Ovary (tissue), 7 donors: ENCODE measurements at regions not wholly inside any gene's neighbourhood (a gene's known extent, or its start where the extent isn't known, plus 50 kb on each side); places are given as distances from the start of the nearest gene placed in this dataset.

ENCODE experiments used
- DNase-seq, 5 donors: peaks; one replicate each; pipeline ENCODE4 v3.0.0-alpha.2; 2019 to 2020
- H3K27ac ChIP-seq, 2 donors: fragments of 200-600 bp; one replicate each; pipeline versions ENCODE4 v1.5.1 to v1.8.0; 2019 to 2022
- H3K27me3 ChIP-seq: fragments of 200-600 bp; one replicate; pipeline ENCODE4 v1.8.0; 2022
- H3K36me3 ChIP-seq: fragments of 200-600 bp; sonication (generic); one replicate; pipeline ENCODE4 v1.5.1; 2019
- H3K4me1 ChIP-seq: one replicate; pipeline ENCODE4 v1.8.1; 2013; ENCODE audit warnings: mild to moderate bottlenecking, moderate library complexity; ENCODE audit not compliant: insufficient read depth
- H3K4me3 ChIP-seq: fragments of 200-600 bp; sonication (generic); one replicate; pipeline ENCODE4 v1.5.1; 2017
- H3K9me3 ChIP-seq, 2 donors: fragments of 200-600 bp in 1 of 2; sonication (generic) in 1 of 2; one replicate each; pipeline versions ENCODE4 v1.5.1 to v1.8.1; 2013 to 2019; ENCODE audit warnings: mild to moderate bottlenecking in 1 of 2, moderate library complexity in 1 of 2
- CTCF ChIP-seq, 3 donors: fragments of 450-650 bp in 2 of 3; fragments of 200-600 bp in 1 of 3; IDR thresholded peaks; one replicate each; pipeline versions ENCODE4 v1.5.1 to v1.8.0; 2016 to 2022; ENCODE audit warnings: antibody characterized with exemption in 3 of 3, mild to moderate bottlenecking in 1 of 3
- EP300 ChIP-seq: sonication (generic); formaldehyde crosslinking; IDR thresholded peaks from one replicate; pipeline ENCODE4 v1.6.1; 2017; ENCODE audit warnings: antibody characterized with exemption
- POLR2A ChIP-seq: fragments of 450-650 bp; IDR thresholded peaks from one replicate; pipeline ENCODE4 v1.6.1; 2017; ENCODE audit warnings: antibody characterized with exemption, mild to moderate bottlenecking, moderate library complexity
- WGBS, 3 donors: extraction: QIAGEN DNeasy Blood & Tissue Kit in 1 of 3; methylation state at CpG; one replicate each; pipeline versions ENCODE4 v1.1.5 to v1.1.7; 2013 to 2017; 5-methylcytosine and 5-hydroxymethylcytosine counted together
- intact Hi-C, 4 donors: fragments of 100-400 bp; cut with DNase I; formaldehyde crosslinking; loops; one replicate each; pipeline versions ENCODE4 v1.11.0 to v1.15.1; 2022 to 2023
- donor health status: DM: no; HTN: no; CAD: no; lungs with moderate emphysema.
- donor health status: DM: no; HTN: no; CAD: no.
- donor health status: Bipolar disorder and iron deficiency.
- donor health status: DM: no; HTN: no; CAD: no.
- donor health status: DM: yes; HTN: yes; CAD: no.

- H3K9me3 ChIP-seq, result no peaks in the 10 kb centered on the region
- no peak for TF ChIP-seq POLR2A
- no peak for TF ChIP-seq CTCF (IDR thresholded peaks at IDR 0.05)
- TF ChIP-seq EP300, result no peak
- DNase-seq, result peak in 3 of 5 donors; percentile 20 to 31 (median 21)
- H3K27ac ChIP-seq, result no peak overlapping the region
- no peak overlapping the region for H3K4me3 ChIP-seq
- WGBS, 3 donors, result 22 to 23% (median 23%) methylated on average over 8 of the region's 8 CpGs
- H3K36me3 ChIP-seq, result no peaks in the 10 kb centered on the region
- intact Hi-C loops, result loop anchor here in 2 of 4 donors (5.0 to 10.0 kb wide), 2 partner anchors 85 to 93 kb away; partner anchors contain the start of gene HAO2 (in 1 of the 2)
- H3K27me3 ChIP-seq, result no peaks in the 10 kb centered on the region
- H3K4me1 ChIP-seq, result peaks cover 4% of the 10 kb centered on the region
These were observed 88.9 kb upstream of the HAO2 start for GRCh38 chr1:119279456-119280381.

- H3K4me3 ChIP-seq, result no peak overlapping the region
- no peaks in the 10 kb centered on the region for H3K9me3 ChIP-seq
- WGBS, 3 donors, result 53 to 63% (median 60%) methylated on average over 2 of the region's 2 CpGs
- H3K4me1 ChIP-seq, result peaks cover 1% of the 10 kb centered on the region
- no peak overlapping the region for H3K27ac ChIP-seq
- TF ChIP-seq CTCF (IDR thresholded peaks at IDR 0.05), result no peak
- no peak for TF ChIP-seq POLR2A
- TF ChIP-seq EP300, result no peak
- H3K36me3 ChIP-seq, result no peaks in the 10 kb centered on the region
- intact Hi-C loops, result loop anchor here in 1 of 4 donors (5.0 kb wide), 1 partner anchor 82 kb away; the partner anchor contains the start of gene HAO2
- no peak for DNase-seq
- H3K27me3 ChIP-seq, result no peaks in the 10 kb centered on the region
These were observed 83.1 kb upstream of the HAO2 start for GRCh38 chr1:119285482-119285881.

DNA sequence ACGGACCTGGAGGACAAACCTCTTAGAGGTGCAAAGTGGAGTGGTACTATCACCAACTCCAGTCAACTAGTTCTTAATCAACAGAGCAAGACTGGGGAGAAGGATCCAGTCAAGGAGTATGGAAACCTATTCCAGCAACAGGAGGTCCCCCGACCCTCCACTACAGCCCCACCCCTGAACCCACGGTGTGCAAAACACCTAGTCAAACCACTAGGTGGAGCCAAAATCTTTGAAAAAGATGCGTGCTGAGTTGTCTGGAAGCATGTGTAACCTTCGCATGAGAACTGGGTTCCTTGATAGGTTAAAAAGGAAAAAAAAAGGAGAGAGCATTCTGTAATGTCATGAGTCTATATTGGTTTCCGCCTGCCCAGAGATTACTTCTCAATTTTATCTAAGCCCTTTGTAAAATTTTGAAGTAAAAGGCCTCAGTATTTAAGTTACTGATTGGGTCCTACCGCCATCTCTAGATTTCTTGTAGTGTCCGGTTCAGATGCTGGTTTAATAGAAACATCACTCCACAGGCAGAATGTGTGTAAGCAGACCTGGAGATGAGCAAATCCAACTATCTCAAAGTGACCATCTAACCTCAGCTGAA, 81.9 kb upstream of the HAO2 start:
- Histone ChIP-seq H3K27ac (no peak overlapping the region), H3K4me3 (no peak overlapping the region), H3K27me3 (no peaks in the 10 kb centered on the region), H3K9me3 (no peaks in the 10 kb centered on the region), H3K4me1 (no peaks in the 10 kb centered on the region), H3K36me3 (no peaks in the 10 kb centered on the region)
- DNase-seq, result no peak
- 44 to 48% (median 44%) methylated on average over 8 of the region's 8 CpGs for WGBS, 3 donors
- intact Hi-C loops, result loop anchor here in 1 of 4 donors (5.0 kb wide), 1 partner anchor 81 kb away; the partner anchor contains the start of gene HAO2
- no peak for TF ChIP-seq POLR2A
- no peak for TF ChIP-seq CTCF (IDR thresholded peaks at IDR 0.05)
- no peak for TF ChIP-seq EP300

DNA sequence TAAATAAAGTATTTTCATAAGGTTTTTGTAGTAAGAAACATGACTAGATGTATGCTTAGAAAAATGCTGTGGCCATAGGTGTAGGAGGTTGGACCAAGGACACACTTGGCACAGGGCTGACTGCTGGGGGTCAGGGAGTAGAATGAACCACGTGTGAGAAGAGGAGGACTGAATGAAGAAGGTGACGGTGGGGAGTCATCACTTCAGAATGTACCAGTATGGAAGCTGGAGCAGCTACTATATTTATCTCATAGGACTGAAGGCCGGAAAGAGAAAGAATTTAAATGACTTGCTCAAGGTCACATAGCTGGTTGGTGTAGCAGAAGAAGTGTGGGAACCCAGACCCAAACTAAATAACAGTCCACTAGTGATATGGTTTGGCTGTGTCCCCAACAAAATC, 79.8 kb upstream of the HAO2 start:
- 4 to 19% (median 9%) methylated on average over 3 of the region's 3 CpGs for WGBS, 3 donors

More for the DNA sequence above, 79.8 kb upstream of the HAO2 start:
- TF ChIP-seq POLR2A (no peak), CTCF (IDR thresholded peaks at IDR 0.05) (no peak), EP300 (no peak)
- no peak overlapping the region for H3K4me3 ChIP-seq
- DNase-seq, result no peak
- H3K27ac ChIP-seq, result no peak overlapping the region
- no peaks in the 10 kb centered on the region for H3K36me3 ChIP-seq
- H3K4me1 ChIP-seq, result no peaks in the 10 kb centered on the region
- H3K9me3 ChIP-seq, result no peaks in the 10 kb centered on the region
- H3K27me3 ChIP-seq, result no peaks in the 10 kb centered on the region
- intact Hi-C loops, result loop anchor here in 1 of 4 donors (5.0 kb wide), 1 partner anchor 79 kb away; the partner anchor contains the start of gene HAO2
